ENCODE measurements at regions not wholly inside any gene's neighbourhood (a gene's known extent, or its start where the extent isn't known, plus 50 kb on each side); places are given as distances from the start of the nearest gene placed in this dataset.

- DNase-seq (ENCODE audit: low read depth in 2 of 2) = no peak
Observed at GRCh38 chr6:6781873-6782227, 193.3 kb downstream of the LY86 start.

DNA sequence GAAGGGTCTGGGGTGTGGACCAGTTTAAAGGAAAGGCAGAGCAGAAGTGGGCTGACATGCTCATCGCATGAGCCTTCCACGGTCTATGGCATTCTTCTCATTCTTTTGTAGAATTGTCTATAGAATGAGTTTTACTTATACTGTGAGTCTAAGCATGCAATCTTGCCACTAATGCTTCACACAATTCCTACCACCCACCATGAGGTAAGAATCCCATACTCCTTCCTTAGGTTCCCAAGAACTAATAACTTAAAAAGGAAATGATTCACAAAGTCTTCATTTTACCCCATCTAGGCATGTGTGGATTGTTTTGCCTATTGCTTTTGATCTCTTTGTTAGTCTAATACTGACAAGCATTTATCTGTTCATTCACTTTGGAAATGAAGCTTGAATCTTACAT, 195.2 kb downstream of the LY86 start:
- no peak for DNase-seq (ENCODE audit: low read depth in 2 of 2)

DNA sequence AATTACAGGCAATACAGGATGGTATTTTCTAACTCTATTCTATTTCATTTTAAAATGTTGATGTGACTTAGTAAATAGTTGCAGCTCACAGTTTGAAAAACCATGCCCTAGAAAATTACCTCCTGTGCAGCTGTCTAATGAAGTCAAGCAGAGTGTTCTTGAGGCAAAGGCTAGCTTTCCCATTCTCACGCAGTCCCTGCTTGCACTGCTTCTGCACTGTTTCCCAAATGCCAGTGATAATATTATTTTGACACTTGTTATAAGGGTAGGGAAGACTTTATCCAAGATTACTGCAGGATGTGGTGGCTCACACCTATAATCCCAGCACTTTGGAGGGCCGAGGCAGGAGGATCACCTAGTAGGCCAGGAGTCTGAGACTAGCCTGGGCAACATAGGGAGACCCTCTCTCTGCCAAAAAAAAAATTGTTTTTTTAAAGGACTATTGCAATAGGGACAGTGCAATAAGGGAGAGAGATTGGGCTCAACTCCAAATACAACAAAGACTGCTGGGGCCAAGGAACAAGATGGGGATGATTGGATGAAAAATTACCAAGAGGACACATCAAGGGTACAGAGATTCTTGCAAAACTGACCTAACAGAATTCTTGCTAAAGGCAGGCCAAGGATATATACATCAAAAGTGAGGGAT, 196.1 kb downstream of the LY86 start:
- no peak for DNase-seq (ENCODE audit: low read depth in 2 of 2)

- DNase-seq (ENCODE audit: low read depth in 2 of 2) = no peak
Observed at GRCh38 chr6:6785163-6785521, 196.6 kb downstream of the LY86 start.

- DNase-seq (ENCODE audit: low read depth in 2 of 2) = no peak
Observed at GRCh38 chr6:6788394-6789032, 200.0 kb downstream of the LY86 start.

GRCh38 chr6:6790393-6790792, 201.9 kb downstream of the LY86 start:
- no peak for DNase-seq (ENCODE audit: low read depth in 2 of 2)

- no peak for DNase-seq (ENCODE audit: low read depth in 2 of 2)
Observed at GRCh38 chr6:6790891-6791290, 202.4 kb downstream of the LY86 start.

GRCh38 chr6:6793388-6794250, 205.1 kb downstream of the LY86 start:
- DNase-seq (ENCODE audit: low read depth in 2 of 2) = no peak

DNA sequence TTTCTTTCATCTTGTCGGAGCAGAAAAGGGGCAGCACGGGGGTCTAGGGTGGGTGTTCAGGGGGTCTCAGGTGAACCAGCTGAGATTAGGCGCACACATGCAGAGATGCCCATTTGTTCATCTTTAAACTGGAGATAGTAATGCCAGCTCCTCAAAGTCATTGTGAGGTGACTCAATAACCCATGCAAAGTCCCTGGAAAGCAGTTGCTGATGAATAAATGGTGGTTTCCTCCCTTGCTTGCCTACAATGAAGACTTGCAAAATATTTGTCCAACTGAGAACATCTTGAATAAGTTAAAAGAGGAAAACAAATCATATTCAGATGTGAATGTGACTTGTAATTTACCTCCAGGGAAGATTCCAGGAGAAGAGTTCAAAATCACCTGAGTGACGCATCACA, 206.9 kb downstream of the LY86 start:
- no peak for DNase-seq (ENCODE audit: low read depth in 2 of 2)

DNA sequence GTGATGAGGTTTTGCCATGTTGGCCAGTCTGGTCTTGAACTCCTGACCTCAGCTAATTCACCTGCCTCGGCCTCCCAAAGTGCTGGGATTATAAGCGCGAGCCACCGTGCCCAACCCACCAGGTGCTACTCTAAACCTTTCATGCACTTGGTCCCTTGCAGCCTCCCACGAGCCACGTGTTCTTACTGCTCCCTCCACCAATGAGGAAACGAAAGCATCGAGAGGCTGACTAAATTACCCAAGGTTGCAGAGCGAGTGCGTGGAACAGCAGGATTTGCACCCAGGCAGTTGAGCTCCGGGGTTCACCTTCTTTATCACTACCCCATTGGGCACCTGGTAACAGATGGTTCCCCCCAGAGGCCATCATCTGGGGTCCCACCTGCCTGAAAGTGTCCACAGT, 208.3 kb downstream of the LY86 start:
- DNase-seq (ENCODE audit: low read depth in 2 of 2) = no peak

DNA sequence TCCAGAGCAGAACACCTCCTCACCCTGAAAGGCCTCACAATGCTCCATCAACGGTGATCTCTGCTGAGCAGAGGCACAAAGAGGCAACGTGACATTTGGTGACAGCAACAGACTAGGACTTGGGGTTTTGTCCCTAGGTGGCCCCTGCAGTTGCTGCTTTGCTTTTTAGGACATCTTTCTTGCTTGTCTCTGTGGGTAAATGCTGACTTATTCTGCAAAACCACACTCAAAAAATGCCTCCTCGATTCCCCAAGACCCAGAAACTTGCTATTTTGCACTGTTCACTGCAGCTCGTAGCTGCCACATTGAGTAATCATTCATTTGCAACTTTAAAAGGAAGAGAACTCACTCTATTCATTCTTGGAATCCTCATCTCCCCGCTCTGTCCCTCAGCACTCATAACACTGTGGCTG, 209.9 kb downstream of the LY86 start:
- no peak for DNase-seq (ENCODE audit: low read depth in 2 of 2)

GRCh38 chr6:6801005-6801335, 212.4 kb downstream of the LY86 start:
- no peak for DNase-seq (ENCODE audit: low read depth in 2 of 2)

- DNase-seq (ENCODE audit: low read depth in 2 of 2) = no peak
Observed at GRCh38 chr6:6801635-6802218, 213.2 kb downstream of the LY86 start.

DNA sequence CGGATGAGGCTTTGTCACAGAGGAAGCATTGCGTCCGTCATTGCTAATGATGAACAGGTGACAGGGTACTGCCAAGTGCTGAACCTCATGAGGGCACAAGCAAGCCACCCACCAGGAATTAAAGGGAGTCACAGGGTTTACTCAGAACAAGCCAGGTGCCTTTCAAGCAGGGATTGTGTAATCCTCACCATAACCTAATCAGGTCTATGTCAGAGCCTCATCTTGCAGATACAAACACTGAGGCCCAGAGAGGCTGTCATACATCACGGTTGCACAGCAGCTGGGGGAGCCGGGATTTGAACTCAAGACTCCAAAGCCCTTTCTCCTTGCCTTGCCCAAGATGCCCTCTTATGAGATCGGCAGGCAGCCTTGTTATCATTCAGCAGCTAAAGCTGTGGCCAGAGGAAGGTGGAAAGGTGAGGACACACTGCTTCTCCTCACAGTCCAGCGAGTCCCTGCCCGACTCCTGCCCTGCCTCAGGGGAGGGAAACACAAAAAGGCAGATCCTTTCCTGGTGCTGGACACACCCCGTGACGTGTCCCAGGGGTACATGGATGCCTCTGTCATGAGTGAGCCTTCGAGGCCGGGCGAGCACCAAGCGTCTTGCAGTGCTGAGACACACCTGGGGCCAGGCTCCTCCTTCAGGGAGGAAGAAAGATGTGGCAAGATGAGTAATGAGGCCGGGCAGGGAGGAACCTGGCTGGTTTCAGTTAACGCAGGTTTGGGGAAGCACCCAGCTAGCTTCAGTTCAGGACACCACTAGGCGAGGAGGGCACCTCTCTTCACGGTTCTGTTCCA, 214.9 kb downstream of the LY86 start:
- DNase-seq (ENCODE audit: low read depth in 2 of 2) = no peak

DNA sequence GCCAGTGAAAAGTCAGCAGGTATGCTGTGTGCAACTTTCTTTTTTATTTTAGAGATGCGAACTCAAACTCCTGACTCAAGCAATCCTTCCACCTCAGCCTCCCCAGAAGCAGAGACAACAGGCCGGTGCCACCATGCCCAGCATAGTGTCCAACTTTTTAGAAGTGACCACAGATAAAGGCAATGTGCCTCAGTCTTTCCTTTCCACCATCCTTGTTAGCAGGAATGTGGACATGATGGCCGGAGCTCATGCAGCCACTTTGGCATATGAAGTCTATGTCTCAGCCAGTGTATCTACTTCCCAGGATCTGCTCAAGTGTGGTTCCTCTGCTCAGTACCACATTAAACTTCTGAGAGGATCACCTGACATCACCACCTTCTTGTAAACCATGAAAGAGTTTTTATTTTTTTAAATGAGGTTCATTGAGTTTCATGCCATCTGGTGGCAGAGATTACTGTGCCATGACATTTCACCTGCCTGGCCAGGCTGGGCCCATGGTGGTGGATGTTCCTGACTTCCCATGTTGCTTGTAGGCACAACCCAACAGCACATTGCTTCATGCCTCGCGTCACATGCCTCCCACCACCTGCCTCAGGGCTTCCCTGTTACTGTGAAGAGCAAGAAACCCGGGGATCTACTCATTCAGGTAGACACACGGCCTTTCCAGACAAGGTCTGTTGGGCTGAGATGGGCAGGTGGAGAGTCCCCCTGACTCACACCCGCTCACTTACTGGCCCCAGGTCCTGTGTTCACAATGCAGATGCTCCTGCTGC, 216.5 kb downstream of the LY86 start:
- DNase-seq (ENCODE audit: low read depth in 2 of 2) = no peak

DNA sequence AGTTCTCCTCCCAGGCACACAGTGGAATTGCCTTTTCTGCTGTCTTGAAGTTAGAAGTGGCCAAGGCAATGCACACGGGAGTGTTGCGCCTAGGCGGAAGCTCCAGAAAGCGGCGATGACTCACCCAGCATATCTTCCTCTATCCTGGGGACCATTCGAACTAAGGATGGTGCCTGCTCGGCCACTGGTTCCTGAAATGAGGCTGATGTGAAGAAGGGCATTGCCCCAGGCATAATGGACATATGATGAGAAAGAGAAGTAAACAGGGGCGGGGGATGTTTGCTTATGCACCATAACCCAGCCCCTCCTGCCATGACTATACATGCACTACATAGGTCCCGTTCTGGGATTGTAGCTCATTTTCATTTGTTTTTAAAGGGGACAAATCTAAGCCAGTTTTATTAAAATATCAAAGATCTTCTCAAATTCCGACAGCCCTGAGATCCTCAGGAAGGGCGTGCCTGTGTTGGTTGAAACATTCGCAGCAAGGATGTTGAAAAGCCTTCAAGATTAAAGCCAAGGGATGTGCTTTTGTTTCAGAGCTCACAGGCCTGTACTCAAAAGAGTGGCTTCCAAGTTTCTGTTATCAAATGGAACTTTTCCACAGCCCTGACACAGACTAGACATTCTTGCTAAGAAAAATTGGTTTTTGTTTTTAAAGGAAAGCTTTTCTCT, 218.5 kb downstream of the LY86 start:
- DNase-seq (ENCODE audit: low read depth in 2 of 2) = no peak

- DNase-seq (ENCODE audit: low read depth in 2 of 2) = no peak
Observed at GRCh38 chr6:6808343-6808742, 219.8 kb downstream of the LY86 start.

GRCh38 chr6:6808915-6809314, 220.4 kb downstream of the LY86 start:
- no peak for DNase-seq (ENCODE audit: low read depth in 2 of 2)

GRCh38 chr6:6810727-6811126, 222.2 kb downstream of the LY86 start:
- DNase-seq (ENCODE audit: low read depth in 2 of 2) = no peak

DNA sequence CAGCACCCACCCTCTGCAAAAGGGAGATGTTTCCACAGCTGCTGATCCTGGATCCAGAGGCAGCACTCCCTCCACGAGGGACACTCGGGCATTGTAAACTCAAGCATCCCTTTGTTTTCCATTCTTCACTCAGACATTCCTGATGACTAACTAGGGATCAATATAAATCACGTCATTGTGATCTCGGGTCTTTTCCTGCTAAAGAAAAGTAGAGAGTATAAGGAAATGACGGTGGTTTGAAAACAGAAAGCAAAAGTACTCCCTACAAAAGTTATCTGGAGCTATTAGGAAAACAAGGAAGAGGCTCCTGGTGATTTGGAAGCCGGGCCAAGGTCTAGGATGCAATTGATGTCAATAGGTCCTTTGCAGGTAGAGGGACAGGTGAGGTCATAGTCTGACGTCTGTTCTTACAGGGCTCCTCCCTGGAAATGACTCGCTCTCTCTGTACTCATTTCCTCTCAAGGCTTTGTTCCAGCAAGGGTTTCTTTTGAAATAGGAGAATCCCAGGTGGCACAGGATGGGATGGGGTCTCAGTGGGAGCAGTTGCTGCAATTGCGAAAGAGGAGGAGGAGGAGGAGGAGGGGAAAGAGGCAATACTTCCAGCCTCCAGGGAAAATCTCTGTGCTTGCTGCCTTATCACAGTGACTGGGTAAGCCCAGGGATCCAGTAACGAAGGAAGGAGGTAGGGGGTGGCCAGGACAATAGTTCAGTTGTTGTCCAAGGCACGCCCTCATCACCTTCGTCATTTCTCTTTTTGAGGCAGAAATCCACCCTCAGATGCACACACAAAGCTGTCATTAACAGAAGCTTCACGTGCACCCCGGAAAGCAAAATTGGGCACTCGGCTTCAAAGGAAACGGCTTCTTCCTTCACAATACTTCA, 222.8 kb downstream of the LY86 start:
- DNase-seq (ENCODE audit: low read depth in 2 of 2) = no peak

Data from stimulated activated CD4-positive, alpha-beta T cell treated with anti-CD3 and anti-CD28 coated beads, Interleukin-15, amount 100 ng/mL, for 48 hours (primary cell).